ENCODE measurements at regions not wholly inside any gene's neighbourhood (a gene's known extent, or its start where the extent isn't known, plus 50 kb on each side); places are given as distances from the start of the nearest gene placed in this dataset.
"Not testable (repeated sequence)": the region's sequence is repeated elsewhere in the genome, so short reads cannot be mapped to it uniquely, and the experiment has no call there.

DNA sequence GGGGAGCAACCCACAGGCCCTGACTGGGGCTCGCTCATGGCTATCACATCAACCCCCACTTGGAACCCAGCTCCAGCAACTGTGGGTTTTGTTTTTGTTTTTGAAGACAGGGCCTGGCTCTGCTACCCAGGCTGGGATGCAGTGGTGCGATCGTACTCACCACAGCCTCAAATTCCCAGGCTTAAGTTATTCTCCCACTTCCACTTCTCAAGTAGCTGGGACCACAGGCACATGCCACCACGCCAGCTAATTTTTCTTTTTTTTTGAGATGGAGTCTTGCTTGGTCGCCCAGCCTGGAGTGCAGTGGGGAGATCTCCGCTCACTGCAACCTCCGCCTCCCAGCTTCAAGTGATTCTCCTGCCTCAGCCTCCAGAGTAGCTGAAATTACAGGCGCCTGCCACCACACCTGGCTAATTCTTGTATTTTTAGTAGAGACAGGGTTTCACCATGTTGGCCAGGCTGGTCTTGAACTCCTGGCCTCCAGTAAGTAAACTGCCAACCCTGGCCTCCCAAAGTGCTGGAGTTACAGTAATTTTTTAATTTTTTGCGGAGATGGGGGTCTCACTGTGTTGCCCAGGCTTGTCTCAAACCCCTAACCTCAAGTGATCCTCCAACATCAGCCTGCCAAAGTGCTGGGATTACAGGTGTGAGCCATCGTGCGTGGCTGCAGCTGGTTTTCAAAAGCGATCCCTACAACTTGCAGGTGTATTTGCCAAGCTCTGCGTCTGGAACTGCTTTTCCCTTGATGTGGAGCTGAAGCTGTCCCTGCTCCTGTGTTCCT lies 228.7 kb downstream of the SKIDA1 start:
- no peak for DNase-seq (ENCODE audit: low read depth in 1 of 2, low spot score in 1 of 2)

DNA sequence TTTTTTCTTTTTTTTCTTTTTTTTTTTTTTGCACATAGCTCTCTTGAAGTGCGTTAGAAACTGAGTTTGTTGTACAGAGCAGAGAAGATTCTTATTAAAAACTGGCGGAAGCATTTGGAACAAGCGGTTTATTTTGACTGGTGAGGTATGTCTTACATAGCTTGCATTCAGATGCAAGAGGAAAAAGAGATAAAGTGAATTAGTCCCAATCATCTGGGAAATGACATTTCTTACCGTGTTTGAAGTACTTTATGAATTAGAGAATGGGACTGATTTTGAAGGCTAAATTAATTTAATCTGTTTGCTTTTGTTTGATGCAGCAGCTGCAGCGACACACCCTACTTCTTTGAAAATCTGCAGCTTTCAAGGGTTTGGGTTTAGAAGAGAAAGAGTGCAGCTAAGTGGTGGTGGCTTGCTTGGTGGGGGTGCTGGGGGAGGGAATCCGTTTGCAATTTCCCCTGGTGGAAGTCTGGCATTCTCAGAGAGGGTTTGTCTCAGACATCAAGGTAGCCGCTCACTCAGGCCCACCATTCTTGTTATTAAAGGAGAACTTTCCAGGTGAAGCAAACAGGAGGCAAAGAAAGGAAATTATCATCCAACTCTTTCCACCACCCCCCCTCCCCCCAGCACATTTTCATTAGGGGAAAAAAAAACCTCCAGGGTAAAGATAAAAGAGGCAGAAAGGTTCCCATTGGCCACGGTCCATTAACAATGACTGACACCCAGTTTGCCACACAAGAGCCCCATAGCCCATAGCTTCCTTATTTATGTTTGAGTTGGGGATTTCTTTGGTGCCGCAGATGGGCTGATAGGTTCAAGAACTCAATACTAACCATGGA lies 231.7 kb downstream of the SKIDA1 start:
- no peak for DNase-seq (ENCODE audit: low read depth in 1 of 2, low spot score in 1 of 2)

DNA sequence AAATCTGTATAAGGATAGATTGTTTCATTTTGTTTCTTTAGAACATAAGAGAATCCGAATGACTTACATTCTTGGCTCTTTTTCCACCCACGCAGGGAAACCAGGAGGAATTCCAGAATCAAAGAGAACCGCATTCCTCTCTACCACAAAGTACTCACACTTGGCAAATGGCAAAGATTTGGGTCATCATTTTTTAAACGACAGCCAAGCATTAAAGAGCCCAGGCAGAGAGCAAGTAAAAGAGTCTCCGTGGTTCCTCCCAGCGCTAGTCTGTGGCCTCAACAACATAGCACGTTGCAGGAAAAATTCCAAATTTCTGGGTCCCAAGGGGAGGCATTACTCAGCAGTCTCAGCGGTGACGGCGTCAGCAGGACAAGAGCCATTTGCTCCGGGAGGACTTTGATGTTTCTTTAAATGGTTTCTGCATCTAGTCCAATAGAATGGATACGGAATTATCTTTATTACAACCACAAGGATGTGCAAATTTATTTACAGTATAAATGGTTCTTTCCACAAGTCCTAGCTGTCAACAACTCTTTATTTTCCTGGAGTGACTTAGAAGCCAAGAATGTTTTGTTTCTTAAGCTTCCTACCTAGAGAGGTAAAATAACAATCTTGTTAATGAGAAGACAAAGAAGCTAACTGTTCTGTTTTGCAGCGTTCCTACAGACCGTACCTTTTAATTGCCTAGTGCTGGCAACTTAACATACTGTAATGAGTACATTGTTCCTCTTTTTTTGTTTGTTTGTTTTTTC lies 232.5 kb downstream of the SKIDA1 start:
- DNase-seq (ENCODE audit: low read depth in 1 of 2, low spot score in 1 of 2) = no peak

DNA sequence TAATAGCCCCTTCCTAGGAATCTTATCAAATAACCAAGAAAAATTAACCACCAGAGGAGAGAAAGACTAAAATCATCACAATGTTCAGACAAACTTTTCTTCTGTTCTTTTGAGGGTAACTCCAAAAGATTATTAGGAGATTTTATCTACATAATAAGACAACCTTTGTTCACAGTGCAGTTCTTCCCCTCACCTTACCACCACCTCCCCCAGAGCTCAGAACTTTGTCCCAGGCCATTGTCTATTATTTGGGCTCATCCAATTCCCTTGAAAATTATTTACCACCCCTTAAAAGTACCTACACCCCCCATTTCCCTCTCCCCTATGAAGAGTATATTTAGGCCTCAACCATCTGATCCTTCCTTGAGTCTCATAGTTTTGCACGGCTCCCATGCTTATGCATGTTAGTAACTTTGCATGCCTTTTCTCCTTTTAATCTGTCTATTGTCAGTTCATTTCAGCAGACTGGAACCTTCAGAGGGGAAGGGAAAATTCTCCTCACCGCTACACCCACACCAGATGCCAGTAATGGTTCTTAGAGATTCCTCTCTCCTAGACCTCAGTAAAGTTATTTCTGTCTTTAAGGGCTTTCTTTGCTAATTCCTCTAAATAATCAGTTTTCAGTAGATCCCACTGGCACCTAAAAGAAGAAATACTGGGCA lies 234.9 kb downstream of the SKIDA1 start:
- no peak for DNase-seq (ENCODE audit: low read depth in 1 of 2, low spot score in 1 of 2)

DNA sequence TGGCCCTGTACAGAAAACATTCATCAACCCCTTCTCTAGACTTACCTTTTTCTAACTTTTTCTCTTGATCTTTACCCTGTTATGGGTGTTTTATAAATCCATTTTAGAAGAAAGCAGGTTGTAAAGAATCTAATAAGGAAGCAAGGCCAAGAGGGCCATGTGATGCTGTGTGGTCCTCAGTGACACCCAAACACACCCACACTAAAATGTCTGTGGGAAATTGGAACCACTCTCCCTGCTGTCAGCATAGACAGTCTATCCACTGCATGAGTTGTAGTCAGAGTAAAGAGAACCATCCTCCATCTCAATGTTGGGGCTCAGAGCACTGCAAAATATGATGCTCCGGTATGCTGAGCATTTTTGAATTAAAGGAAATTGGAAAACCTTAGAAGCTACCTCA lies 235.5 kb downstream of the SKIDA1 start:
- DNase-seq (ENCODE audit: low read depth in 1 of 2, low spot score in 1 of 2) = no peak

DNA sequence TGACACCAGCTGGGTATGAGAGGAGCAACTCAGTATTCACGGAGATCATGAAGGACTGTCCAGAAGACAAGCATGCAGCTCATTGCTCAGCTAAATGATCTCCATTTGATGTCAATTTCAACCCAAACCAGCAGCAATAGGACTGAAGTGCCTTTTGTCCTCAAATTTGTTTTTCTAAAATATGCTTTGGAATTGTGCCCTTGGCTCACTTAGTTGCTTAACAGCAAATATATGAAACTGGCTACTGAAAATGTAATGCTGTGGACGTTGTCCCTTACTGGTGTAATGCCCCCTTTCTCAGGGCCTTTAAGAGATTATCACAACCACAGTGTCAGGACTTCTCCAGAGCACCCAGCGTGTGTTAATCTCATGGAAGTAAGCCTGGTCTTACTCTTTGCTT lies 236.2 kb downstream of the SKIDA1 start:
- no peak for DNase-seq (ENCODE audit: low read depth in 1 of 2, low spot score in 1 of 2)

DNA sequence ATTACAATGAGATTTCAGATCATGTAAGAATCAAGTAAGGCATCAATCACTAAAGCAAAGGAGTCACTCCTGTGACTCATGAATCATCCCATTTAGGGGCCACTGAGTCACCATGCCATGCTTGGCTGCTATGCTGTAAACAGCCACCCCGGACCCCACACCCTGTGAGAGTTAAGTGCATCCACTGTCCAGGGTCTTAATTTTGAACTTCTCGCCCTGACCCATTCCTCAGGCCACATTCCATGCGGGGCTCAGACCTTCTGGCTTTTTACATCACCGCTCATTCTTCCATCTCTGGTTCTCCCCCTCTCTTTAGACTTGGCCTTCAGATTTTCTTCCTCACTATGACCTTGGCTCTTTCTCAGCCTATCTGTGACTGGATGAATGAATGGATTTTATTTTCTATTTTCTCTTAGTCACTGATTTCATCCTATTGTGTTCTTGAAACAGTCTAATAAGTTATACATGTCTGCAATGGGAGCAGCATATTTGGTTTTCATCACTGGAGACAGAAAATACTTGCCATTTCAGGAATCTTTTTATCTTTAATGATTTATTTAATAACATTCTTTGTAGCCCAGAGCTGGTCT lies 239.6 kb downstream of the SKIDA1 start:
- DNase-seq (ENCODE audit: low read depth in 1 of 2, low spot score in 1 of 2) = no peak

DNA sequence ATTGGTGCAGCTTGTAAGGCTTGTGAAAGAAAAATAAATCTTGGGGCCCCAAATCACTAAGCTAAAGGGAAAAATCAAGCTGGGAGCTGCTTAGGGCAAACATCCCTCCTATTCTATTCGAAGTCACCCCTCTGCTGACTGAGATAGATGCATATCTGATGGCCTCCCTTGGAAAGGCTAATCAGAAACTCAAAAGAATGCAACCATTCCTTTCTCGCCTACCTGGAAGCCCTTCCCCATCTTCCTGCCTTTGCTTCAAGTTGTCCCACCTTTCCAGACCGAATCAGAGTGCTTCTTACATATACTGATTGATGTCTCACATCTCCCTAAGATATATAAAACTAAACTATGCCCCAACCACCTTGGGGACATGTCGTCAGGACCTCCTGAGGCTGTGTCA lies 240.3 kb downstream of the SKIDA1 start:
- DNase-seq (ENCODE audit: low read depth in 1 of 2, low spot score in 1 of 2) = no peak

DNA sequence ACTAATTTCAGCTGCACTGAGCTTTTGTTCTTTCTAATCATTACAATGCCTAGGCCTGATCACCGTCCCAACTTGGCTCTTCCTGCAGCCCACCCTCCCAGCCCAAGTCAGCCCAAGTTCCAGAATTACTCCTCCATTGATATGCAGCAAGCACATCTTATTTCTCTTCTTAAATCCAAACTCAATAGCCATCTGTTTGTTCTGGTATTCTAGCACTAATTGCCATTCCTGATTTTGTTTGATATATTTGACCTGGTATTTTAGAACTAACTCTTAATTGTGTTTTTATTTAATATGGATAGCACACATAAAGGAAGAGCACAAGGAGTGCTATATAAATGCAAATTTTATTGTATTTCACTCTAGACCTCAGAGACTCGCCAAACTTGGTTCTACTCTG lies 241.2 kb downstream of the SKIDA1 start:
- no peak for DNase-seq (ENCODE audit: low read depth in 1 of 2, low spot score in 1 of 2)

DNA sequence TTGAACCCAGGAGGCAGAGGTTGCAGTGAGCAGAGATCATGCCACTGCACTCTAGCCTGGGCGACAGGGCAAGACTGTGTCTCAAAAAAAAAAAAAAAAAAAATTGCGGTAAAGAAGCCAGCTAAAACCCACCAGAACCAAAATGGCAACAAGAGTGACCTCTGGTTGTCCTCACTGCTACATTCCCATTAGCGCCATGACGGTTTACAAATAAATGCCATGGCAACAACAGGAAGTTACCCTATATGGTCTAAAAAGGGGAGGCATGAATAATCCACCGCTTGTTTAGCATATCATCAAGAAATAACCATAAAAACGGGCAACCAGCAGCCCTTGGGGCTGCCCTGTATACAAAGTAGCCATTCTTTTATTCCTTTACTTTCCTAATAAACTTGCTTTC lies 242.4 kb downstream of the SKIDA1 start:
- DNase-seq (ENCODE audit: low read depth in 1 of 2, low spot score in 1 of 2) = not testable (repeated sequence)

DNA sequence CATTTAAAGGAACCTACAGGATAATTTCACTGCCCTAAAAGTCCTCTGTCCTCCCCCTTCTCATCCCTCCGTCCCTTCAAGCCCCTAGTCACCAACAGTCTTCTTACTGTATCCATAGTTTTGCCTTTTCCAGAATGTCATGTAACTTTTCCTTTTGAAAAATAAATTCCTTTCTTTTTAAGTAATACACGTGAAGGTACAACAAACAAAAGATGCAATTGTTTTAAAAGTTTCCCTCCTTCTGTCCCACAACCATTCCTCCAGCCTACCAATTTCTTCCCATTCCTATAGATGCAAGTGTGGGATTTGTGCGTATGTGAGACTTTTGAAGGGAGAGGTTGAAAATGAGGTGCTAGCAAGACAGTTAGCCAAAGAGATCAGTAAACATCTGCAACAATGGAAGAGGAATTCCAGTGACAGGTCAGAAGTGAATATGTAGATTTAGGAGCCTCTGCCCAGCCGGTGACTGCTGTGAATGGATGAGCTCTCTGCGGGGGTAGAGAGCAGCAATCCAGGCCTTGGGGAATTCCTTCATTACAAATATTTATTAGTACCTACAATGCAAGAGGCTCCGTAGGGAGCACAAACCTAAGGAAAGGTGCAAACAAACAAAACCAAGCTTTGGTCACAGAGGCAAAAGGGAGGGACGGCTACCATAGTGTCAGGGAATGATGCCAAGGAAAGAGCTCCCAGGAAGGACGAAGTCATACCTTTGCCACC lies 243.6 kb downstream of the SKIDA1 start:
- DNase-seq (ENCODE audit: low read depth in 1 of 2, low spot score in 1 of 2) = no peak

DNA sequence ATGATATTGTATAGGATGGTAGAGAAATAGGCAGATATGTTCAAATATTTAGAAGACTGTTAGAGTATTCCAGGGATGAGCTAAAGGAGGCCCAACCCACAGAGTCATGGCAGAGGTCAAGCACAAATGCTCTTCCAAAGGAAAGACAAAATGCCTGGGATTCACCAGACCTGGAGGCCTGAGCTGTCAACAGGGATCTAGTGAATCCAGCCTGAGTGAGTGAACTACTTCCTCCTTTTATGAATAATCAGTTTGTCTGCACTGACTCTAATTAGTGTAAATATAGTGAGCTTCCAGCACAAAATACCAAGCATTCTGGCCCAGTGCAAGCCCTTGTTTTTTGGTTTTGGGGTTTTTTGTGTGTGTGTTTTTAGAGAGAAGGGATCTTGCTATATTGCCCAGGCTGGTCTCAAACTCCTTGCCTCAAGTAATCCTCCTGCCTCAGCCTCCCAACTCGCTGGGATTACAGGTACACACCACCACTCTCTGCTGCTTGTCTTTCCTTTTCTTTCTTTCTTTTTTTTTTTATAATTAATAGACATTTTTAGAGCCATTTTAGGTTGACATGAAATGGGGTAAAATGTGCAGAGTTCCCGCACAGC lies 244.4 kb downstream of the SKIDA1 start:
- no peak for DNase-seq (ENCODE audit: low read depth in 1 of 2, low spot score in 1 of 2)

DNA sequence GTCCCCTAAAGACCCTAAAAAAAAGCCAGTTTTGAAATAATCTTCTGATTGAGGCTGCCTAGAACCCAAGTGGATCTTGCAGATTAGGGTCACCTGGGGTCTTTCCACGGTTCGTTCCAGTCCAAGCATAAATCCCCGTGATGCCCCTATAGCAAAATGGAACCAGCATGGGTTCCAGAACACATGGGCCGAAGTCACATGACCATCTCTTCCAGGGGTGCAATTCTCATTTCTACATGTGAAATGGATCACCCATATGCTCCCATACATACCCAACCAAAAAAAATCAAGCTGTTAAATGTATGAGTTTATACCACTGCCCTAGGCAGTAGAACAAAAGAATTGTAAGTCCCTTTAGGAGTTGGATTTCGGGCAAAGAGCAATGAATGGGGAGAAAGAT lies 245.4 kb downstream of the SKIDA1 start:
- DNase-seq (ENCODE audit: low read depth in 1 of 2, low spot score in 1 of 2) = no peak

DNA sequence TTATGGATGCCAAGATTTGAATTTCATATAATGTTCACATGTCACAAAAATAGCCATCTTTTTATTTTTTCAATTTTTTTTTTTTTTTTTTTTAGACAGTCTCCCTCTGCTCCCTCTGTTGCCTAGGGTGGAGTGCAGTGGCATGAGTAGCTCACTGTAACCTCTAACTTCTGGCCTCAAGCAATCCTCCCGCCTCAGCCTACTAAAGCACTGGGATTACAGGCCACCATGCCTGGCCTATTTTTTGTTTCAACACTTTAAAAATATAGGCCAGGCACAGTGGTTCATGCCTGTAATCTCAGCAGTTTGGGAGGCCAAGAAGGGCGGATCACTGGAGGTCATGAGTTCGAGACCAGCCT lies 246.3 kb downstream of the SKIDA1 start:
- no peak for DNase-seq (ENCODE audit: low read depth in 1 of 2, low spot score in 1 of 2)

DNA sequence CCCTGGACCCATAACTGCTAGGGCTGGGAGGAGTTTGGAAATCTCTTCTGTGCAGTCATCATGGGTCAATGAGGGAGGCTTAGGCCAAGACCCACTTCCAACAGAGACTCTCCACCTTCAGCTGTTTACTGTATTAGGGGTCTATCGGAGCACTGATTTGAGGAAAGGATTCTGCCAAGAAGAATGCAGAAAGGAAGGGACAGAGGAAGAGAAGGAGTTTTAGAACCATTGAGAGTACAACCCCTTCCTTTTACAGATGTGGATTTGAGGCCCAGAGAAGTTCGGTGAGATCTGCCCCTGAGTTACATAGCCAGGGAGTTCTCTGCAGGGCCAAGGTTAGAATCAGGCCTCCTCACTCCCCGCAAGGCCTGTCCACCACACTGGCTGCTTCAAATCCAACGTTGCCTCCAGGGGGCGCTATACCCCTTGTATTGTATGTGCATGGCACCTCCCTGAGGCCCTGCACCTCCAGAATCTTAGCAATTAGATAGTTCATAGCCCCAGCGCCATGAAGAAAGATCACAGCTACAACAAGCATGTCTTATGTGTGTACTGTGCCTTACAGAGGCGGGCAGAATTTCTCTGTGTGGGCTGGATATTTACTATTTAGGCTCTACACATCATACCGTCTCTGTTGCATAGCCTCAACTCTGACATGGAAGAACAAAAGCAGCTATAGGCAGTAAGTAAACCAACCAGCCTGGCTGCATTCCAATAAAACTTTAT lies 246.8 kb downstream of the SKIDA1 start:
- DNase-seq (ENCODE audit: low read depth in 1 of 2, low spot score in 1 of 2) = peak; percentile 21 to 50

DNA sequence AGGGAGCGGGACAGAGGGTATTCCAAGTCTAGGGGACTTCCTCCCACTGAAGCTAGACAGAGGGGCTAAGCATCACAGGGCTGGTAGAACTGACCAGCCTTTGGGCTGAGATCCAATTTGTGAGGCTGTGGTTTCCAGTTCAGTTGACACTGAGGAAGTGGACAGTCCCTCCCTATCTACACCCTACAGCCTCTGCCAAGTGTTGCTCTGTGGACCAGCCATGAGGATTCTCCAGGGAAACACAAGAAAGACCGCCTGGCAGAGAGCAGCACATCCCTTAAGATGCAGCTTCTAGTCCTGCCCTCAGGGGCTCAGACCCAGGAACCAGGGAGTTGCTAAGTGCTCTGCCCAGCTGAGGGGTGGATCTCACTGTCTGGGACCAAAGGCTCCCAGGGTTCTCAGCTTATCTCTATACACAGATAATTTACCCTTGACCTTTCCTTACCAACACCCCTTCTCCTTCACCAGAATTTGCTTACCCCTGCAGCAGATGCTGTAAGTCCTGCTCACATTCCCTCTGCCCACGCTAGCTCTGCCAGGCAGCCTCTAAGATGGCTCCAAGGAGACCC lies 252.0 kb downstream of the SKIDA1 start:
- DNase-seq (ENCODE audit: low read depth in 1 of 2, low spot score in 1 of 2) = no peak

DNA sequence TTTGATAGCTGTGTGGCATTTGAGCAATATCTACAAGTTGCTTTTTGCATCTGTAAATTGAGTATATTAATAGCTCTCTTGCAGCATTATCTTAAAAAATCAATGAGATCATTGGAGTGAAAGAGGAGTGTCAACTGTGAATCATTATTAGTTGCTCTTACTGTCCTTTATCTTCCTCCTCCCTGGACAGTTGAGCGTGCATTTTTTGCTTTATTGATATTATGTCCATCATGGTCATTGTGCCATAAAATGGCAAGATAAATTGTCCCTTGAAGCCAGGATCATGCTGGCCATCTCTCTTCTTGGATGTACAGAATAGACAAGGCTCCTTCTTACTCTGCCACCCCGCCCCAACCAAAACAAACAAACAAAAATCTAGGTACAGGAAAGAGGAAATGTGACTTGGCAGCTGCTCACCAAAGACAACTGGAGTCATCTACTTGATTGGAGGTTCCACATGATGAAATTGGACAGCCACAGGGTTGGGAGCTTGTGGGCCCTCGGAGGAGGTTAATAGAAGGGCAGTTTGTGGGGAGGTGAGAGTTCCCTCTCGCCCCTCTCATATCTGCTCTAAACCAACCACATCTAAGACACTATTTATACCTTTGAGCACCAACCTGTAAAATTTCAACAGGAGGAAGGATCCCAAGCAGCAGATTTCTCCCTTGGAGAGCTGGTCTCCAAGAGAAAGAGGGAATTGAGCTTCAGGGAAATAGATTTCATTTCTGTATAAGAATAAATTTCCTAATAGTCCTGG lies 252.7 kb downstream of the SKIDA1 start:
- DNase-seq (ENCODE audit: low read depth in 1 of 2, low spot score in 1 of 2) = no peak

DNA sequence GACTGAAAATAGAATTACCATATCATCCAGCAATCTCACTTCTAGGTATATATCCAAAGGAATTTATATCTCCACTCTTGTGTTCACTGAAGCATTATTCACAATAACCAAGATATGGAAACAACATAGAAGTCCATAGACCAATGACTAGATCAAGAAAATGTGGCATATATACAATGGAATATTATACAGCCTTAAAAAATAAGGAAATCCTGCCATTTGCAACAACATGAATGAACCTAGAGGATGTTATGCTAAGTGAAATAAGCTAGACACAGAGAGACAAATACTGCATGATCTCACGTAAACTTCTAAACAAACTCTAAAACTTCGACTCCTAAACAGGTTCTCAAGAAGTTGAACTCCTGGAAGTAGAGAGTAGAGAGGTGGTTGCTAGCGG lies 254.5 kb downstream of the SKIDA1 start:
- DNase-seq (ENCODE audit: low read depth in 1 of 2, low spot score in 1 of 2) = no peak
